GM19452 (cell line): ENCODE measurements at regions not wholly inside any gene's neighbourhood (a gene's known extent, or its start where the extent isn't known, plus 50 kb on each side); places are given as distances from the start of the nearest gene placed in this dataset.
"Not testable (repeated sequence)": the region's sequence is repeated elsewhere in the genome, so short reads cannot be mapped to it uniquely, and the experiment has no call there.

Experiments used
- ATAC-seq: cut with Tn5 transposase; IDR thresholded peaks from one replicate; pipeline ENCODE4 v1.9.1; 2021; ENCODE audit not compliant: unreplicated experiment

- no peak for ATAC-seq
Observed at GRCh38 chr16:17755158-17755557, 284.4 kb upstream of the XYLT1 start.

DNA sequence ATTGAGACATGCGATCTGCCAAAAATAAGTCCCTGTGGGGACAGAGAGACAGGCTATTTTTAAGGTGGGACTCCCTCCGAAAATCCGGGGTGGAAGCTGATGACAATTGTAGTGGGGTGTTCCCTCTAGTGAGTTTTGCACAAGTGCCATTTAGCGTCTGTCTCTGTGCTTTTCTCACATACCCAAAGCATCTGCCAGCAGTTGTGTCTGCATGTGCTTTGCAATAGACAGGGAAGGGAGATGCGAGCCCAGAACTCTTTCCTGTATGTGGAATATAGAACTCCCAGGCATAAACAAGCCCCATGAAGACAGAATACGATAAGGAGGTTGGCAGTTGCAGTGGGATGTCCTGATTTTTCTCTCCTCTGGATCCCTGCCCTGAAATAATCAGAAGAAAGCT lies 282.7 kb upstream of the XYLT1 start:
- ATAC-seq: no peak

DNA sequence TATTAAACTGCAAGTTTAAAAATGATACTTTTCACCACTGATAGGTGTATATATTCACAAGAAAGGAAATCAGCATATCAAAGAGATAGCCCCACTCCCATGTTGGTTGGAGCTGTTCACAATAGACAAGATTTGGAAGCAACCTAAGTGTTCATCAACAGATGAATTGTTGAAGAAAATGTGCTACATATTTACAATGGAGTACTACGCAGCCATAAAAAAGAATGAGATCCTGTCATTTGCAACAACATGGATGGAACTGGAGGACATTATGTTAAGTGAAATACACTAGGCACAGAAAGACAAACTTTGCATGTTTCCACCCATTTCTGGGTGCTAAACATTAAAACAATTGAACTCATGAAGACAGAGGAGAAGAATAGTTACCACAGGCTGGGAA lies 278.9 kb upstream of the XYLT1 start:
- no peak for ATAC-seq

GRCh38 chr16:17748044-17748719 lies 277.4 kb upstream of the XYLT1 start:
- ATAC-seq: no peak

DNA sequence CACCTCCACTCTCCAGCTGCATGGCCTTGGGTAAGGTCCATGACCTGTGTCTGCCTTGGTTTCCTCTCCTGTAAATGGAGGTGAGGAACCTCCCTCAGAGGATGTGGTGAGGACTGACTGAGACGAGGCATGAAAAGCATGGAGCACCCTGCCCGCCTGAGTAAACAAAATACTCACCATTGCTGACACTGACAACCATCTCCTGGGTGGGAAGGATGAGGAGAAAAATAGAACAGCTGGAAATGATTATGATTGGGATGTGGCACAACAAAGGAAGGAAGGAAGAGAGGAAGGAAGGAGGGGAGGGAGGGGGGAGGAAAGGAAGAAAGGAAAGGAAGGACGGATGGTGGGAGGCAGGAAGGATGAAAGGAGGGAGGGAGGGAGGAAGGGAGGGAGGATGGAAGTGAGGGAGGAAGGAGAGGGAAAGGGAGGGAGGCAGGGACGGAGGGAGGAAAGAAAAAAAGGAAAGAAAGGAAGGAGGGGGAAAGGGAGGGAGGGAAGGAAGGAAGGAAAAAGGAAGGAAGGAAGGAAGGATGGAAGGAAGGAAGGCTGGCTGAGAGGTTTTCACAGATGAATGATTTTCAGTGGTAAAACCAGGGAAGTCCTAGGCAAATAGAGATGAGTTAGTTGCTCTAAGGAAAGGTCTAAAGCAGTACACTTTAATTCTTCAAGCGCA lies 276.5 kb upstream of the XYLT1 start:
- no peak for ATAC-seq

DNA sequence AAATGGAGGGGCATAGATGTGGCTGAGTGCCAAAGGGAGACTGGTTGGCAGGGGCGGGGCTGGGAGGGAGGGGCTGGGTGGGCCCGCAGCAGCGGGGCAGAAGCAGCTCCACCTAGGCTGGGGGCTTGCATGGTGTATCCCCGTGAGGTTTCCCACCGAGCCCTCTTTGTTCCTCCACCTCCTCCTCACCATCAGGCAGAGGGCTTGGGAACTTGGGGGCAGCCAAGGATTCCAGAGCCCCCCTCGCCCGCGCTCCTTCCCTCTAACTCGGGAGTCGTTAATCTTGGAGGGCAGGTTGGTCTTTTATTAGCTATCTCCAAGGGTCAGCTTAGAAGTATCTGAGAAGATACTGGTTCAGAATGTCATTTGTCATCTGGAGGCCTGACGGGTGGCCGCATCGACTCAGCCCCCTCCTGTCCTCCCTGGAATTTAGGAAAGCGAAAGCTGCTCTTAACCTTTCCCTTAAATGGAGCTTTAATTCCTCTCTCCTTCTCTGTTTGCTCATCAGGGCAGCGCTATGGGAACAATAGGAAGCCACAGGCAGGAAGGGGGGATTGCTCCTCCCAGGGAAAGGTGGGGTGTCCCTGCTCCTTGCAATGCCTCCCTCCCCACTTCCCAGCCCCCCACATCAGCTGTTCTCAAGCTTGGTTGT lies 274.3 kb upstream of the XYLT1 start:
- no peak for ATAC-seq

GRCh38 chr16:17743578-17743977 lies 272.8 kb upstream of the XYLT1 start:
- ATAC-seq: no peak

GRCh38 chr16:17743158-17743557 lies 272.4 kb upstream of the XYLT1 start:
- no peak for ATAC-seq

GRCh38 chr16:17735099-17735498 lies 264.3 kb upstream of the XYLT1 start:
- ATAC-seq: not testable (repeated sequence)

DNA sequence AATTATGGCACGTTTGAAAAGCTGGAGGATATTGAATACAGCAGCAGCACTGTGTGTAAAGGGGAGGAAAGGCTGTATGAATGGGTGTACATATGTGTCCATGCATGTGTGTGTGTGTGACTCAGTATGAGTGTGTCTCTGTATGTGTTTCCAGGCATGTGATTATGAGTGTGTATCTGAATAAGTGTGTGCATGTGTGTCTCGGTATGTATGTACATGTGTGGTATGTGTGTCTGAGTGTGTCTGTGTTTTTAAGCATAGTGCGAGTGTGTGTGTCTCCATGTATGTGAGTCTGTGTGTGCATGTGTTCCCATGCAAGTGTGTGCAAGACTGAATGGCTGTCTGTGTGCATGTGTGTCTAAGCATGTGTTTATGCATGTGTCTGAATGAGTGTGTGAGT lies 259.1 kb upstream of the XYLT1 start:
- no peak for ATAC-seq

- no peak for ATAC-seq
Observed at GRCh38 chr16:17728196-17728595, 257.4 kb upstream of the XYLT1 start.

DNA sequence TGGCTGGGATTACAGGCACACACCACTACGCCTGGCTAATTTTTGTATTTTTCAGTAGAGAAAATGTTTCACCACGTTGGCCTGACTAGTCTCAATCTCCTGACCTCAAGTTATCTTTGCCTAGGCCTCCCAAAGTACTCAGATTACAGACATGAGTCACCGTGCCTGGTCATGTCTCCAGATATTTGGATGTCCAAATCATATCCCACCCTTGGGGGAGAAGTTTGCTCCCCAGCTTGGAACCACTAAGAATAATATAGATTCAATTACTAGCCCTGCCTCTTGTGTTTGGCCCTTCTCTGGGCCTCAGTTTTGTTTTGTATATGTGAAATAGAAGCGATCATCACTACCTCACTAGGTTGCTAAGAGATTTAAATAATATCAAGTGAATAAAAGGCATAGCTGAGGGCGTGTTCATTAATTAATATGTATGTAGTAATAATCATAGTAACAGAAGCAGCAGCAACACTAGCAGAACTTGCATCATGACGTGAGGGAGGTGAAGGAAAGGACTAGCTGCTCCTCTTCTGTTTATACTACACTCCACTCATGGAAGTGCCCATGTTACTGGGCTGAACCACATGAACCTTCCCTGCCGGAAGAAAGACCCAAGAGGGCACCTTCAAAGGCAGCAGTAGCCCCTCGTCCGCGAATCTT lies 253.6 kb upstream of the XYLT1 start:
- ATAC-seq: no peak

- ATAC-seq: no peak
Observed at GRCh38 chr16:17723531-17724134, 252.9 kb upstream of the XYLT1 start.

- ATAC-seq: no peak
Observed at GRCh38 chr16:17718495-17718894, 247.7 kb upstream of the XYLT1 start.

DNA sequence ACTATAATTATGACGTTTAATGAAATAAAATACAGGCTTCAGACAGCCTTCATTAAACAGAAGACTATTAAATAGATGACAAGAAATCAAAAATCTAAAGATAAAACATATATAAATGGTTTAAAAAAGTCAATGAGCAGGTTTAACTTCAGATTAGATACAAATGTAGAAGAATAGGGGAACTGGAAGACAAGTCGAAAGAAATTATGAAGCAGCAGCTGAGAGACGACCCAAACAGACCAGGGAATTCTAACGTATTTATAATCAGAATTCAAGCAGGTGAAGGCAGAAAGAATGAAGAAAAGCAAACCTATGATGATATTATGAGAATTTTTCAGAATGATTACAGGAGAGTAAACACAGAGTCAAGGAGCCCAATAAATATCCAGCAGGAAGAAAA lies 235.1 kb upstream of the XYLT1 start:
- ATAC-seq: no peak

- ATAC-seq: no peak
Observed at GRCh38 chr16:17696616-17697015, 225.9 kb upstream of the XYLT1 start.

- no peak for ATAC-seq
Observed at GRCh38 chr16:17692484-17692883, 221.7 kb upstream of the XYLT1 start.

DNA sequence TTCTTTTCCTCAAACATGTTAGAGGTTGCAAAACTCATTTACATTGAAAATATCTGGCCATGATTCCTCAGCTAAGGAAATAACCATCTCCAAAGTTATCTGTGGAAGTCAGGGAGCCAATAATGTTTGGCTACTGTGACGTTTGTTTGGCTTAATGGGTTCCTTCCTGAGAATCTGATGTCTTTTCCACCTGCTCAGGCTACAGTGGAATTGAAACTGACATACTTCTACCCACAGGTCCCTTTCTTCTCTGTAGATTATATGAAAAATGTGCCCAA lies 221.1 kb upstream of the XYLT1 start:
- no peak for ATAC-seq

GRCh38 chr16:17691106-17691898 lies 220.5 kb upstream of the XYLT1 start:
- ATAC-seq: no peak

GRCh38 chr16:17685447-17685846 lies 214.7 kb upstream of the XYLT1 start:
- no peak for ATAC-seq

- no peak for ATAC-seq
Observed at GRCh38 chr16:17683281-17683680, 212.5 kb upstream of the XYLT1 start.
